ENCODE measurements at regions not wholly inside any gene's neighbourhood (a gene's known extent, or its start where the extent isn't known, plus 50 kb on each side); places are given as distances from the start of the nearest gene placed in this dataset.

GRCh38 chr11:44505581-44506054 lies 59.8 kb upstream of the CD82 start:
- H3K36me3 Mint-ChIP-seq (ENCODE audit: low read depth) = no peaks in the 10 kb centered on the region
- H3K27me3 Mint-ChIP-seq = peaks cover 14% of the 10 kb centered on the region
- H3K27ac Mint-ChIP-seq = no peak overlapping the region
- no peak overlapping the region for H3K4me3 Mint-ChIP-seq
- peaks cover 5% of the 10 kb centered on the region for H3K9me3 Mint-ChIP-seq
- no peaks in the 10 kb centered on the region for H3K4me1 Mint-ChIP-seq (ENCODE audit: low read depth)

DNA sequence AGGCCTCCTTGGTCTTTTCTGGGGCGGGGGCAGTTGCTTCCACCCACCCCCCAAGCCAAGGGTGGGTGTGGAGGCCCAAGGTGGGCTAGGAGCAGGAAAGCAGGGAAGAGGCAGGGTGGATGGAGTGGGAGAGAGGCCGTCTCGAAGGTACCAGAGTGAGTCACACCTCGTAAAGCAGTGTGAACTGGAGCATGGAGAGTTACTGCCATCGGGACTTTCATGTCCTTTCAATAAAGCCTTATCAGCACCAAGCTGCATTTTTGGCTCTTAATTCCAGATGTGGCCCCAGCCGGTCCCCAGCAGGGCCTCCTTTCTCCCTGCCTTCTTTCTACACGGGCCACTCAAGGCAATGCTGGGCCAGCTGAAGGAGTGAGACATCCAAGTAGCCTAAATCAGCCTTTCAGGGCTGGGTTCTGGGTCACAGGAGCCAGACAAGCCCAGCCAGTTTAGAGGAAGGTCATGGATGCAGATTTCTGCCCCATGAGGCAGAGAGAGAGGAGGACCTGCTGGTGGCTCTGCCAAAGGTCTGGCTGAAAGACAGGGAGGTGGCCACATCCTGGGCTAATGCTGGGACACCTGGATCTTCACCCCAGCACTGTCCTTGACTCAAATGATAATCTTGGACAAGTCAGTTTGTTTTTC lies 59.0 kb upstream of the CD82 start:
- no peak overlapping the region for H3K4me3 Mint-ChIP-seq
- H3K9me3 Mint-ChIP-seq = peaks cover 5% of the 10 kb centered on the region
- H3K4me1 Mint-ChIP-seq (ENCODE audit: low read depth) = no peaks in the 10 kb centered on the region
- H3K36me3 Mint-ChIP-seq (ENCODE audit: low read depth) = no peaks in the 10 kb centered on the region
- H3K27ac Mint-ChIP-seq = no peak overlapping the region
- H3K27me3 Mint-ChIP-seq = peaks cover 14% of the 10 kb centered on the region

DNA sequence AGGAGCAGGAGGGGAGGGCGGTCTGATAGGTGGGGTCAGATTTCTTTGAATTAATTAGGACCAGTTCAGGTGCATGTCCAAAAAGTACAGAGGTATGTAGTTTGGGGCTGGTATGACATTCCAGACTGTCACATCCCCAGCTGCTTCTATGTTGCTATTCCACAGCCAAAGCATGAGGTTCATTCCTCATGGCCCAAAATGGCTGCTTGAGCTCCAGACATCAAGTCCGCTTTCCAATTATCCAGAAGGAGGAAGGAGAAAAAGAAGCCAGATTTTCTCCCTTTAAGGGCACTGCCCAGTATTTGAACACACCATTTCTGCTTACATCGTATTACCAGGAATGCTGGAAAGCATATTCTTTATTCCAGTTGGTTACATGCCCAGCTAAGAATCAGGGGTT lies 58.0 kb upstream of the CD82 start:
- H3K27me3 Mint-ChIP-seq = peaks cover 14% of the 10 kb centered on the region
- peaks cover 5% of the 10 kb centered on the region for H3K9me3 Mint-ChIP-seq
- no peak overlapping the region for H3K4me3 Mint-ChIP-seq
- H3K4me1 Mint-ChIP-seq (ENCODE audit: low read depth) = no peaks in the 10 kb centered on the region
- no peaks in the 10 kb centered on the region for H3K36me3 Mint-ChIP-seq (ENCODE audit: low read depth)
- H3K27ac Mint-ChIP-seq = no peak overlapping the region

DNA sequence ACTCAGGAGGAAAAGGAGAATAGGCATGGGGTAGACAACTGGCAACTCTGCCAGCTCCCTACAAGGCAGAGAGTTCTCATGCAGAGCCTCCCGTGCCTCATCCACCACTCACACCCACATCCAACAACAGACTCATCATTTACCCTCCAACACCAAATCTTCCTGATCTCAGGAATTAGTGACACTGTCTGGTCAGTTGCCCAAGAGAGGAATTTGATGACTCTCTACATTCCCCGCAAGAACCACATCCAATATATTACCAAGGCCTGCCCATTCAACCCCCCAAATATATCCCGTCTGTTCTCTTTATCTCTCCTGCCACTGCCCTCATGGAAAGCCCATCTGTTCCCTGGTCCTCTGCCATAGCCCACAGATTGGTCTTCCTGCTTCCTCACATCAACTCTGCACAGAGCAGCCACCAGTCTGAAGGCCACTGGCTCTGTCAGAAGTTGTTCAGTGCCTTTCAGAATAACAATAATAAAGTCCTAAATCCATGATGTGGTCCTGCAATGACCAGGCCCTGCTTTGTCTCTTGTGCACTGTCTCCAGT lies 57.5 kb upstream of the CD82 start:
- Mint-ChIP-seq H3K27me3 (peaks cover 11% of the 10 kb centered on the region), H3K27ac (no peak overlapping the region), H3K4me1 (ENCODE audit: low read depth) (no peaks in the 10 kb centered on the region), H3K9me3 (peaks cover 5% of the 10 kb centered on the region), H3K36me3 (ENCODE audit: low read depth) (no peaks in the 10 kb centered on the region), H3K4me3 (no peak overlapping the region)

GRCh38 chr11:44509296-44509695 lies 56.2 kb upstream of the CD82 start:
- H3K27me3 Mint-ChIP-seq = peaks cover 9% of the 10 kb centered on the region
- H3K4me1 Mint-ChIP-seq (ENCODE audit: low read depth) = no peaks in the 10 kb centered on the region
- H3K27ac Mint-ChIP-seq = no peak overlapping the region
- peaks cover 5% of the 10 kb centered on the region for H3K9me3 Mint-ChIP-seq
- no peaks in the 10 kb centered on the region for H3K36me3 Mint-ChIP-seq (ENCODE audit: low read depth)
- no peak overlapping the region for H3K4me3 Mint-ChIP-seq

- Mint-ChIP-seq H3K4me3 (no peak overlapping the region), H3K27ac (no peak overlapping the region), H3K9me3 (peaks cover 5% of the 10 kb centered on the region), H3K27me3 (peaks cover 9% of the 10 kb centered on the region), H3K4me1 (ENCODE audit: low read depth) (no peaks in the 10 kb centered on the region), H3K36me3 (ENCODE audit: low read depth) (no peaks in the 10 kb centered on the region)
Measured at GRCh38 chr11:44510372-44510771, 55.1 kb upstream of the CD82 start.

GRCh38 chr11:44512818-44513217 lies 52.6 kb upstream of the CD82 start:
- Mint-ChIP-seq H3K27ac (no peak overlapping the region), H3K4me1 (ENCODE audit: low read depth) (no peaks in the 10 kb centered on the region), H3K9me3 (no peaks in the 10 kb centered on the region), H3K27me3 (peaks cover under 1% of the 10 kb centered on the region), H3K4me3 (no peak overlapping the region), H3K36me3 (ENCODE audit: low read depth) (no peaks in the 10 kb centered on the region)

DNA sequence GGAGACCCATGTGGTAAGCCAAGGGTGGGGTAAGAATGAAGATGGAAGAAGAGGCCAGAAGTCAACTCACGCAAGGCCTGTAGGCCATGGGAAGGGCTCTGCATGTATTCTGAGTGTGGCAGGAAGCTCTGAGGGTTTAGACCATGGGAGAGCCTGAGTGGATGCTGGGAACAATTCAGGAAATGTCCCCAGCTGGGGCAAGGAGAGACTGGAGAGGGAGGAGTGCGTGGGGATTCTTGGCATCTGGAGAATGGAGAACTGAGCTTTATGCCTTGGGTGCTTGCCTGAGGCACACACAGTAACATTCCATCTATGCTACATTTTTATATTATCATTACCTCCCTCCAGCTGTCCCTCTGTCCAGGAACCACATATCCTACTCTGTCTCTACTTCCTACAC lies 50.4 kb upstream of the CD82 start:
- Mint-ChIP-seq H3K36me3 (ENCODE audit: low read depth) (no peaks in the 10 kb centered on the region), H3K4me1 (ENCODE audit: low read depth) (no peaks in the 10 kb centered on the region), H3K27ac (no peak overlapping the region), H3K9me3 (no peaks in the 10 kb centered on the region), H3K27me3 (peaks cover 9% of the 10 kb centered on the region), H3K4me3 (no peak overlapping the region)
